Subcutaneous abdominal adipose tissue (tissue), 5 donors: ENCODE measurements at regions not wholly inside any gene's neighbourhood (a gene's known extent, or its start where the extent isn't known, plus 50 kb on each side); places are given as distances from the start of the nearest gene placed in this dataset.

Source experiments
- H3K27ac ChIP-seq: one replicate; pipeline ENCODE4 v1.7.0; 2013; ENCODE audit warnings: low read depth, mild to moderate bottlenecking, inconsistent platforms, low read length, moderate library complexity
- H3K27me3 ChIP-seq, 5 donors: one replicate each; pipeline ENCODE4 v1.7.0; 2013; ENCODE audit warnings: low read length in 5 of 5, inconsistent platforms in 1 of 5; ENCODE audit not compliant: control insufficient read depth in 5 of 5, insufficient read depth in 4 of 5
- H3K36me3 ChIP-seq, 5 donors: one replicate each; pipeline ENCODE4 v1.7.0; 2013; ENCODE audit warnings: low read length in 5 of 5; ENCODE audit not compliant: control insufficient read depth in 5 of 5, insufficient read depth in 5 of 5
- H3K4me1 ChIP-seq, 5 donors: one replicate each; pipeline ENCODE4 v1.7.0; 2013; ENCODE audit warnings: low read length in 5 of 5, mild to moderate bottlenecking in 3 of 5, moderate library complexity in 1 of 5; ENCODE audit not compliant: control insufficient read depth in 5 of 5, insufficient read depth in 5 of 5
- H3K4me3 ChIP-seq, 5 donors: one replicate each; pipeline ENCODE4 v1.7.0; 2013; ENCODE audit warnings: low read length in 5 of 5, low read depth in 1 of 5
- H3K9ac ChIP-seq, 5 donors: one replicate each; pipeline ENCODE4 v1.7.0; 2013; ENCODE audit warnings: low read length in 5 of 5, mild to moderate bottlenecking in 4 of 5, moderate library complexity in 3 of 5
- H3K9me3 ChIP-seq, 5 donors: one replicate each; pipeline ENCODE4 v1.7.0; 2013; ENCODE audit warnings: low read length in 5 of 5; ENCODE audit not compliant: control insufficient read depth in 5 of 5
- donor health status: healthy.
- donor health status: healthy.
- donor health status: healthy.
- donor health status: healthy.
- donor health status: healthy.

- Histone ChIP-seq H3K9ac (no peak overlapping the region), H3K4me3 (no peak overlapping the region), H3K9me3 (no peaks in the 10 kb centered on the region), H3K4me1 (no peaks in the 10 kb centered on the region), H3K27ac (no peak overlapping the region), H3K27me3 (no peaks in the 10 kb centered on the region), H3K36me3 (no peaks in the 10 kb centered on the region)
Observed at GRCh38 chr2:84292545-84292944, 166.5 kb downstream of the SUCLG1 start.

GRCh38 chr2:84290537-84290936 lies 168.5 kb downstream of the SUCLG1 start:
- Histone ChIP-seq H3K9ac (no peak overlapping the region), H3K27ac (no peak overlapping the region), H3K4me1 (no peaks in the 10 kb centered on the region), H3K27me3 (no peaks in the 10 kb centered on the region), H3K9me3 (no peaks in the 10 kb centered on the region), H3K4me3 (no peak overlapping the region), H3K36me3 (no peaks in the 10 kb centered on the region)

GRCh38 chr2:84288293-84288692 lies 170.8 kb downstream of the SUCLG1 start:
- Histone ChIP-seq H3K4me3 (no peak overlapping the region), H3K9me3 (no peaks in the 10 kb centered on the region), H3K27me3 (no peaks in the 10 kb centered on the region), H3K9ac (no peak overlapping the region), H3K27ac (no peak overlapping the region), H3K36me3 (no peaks in the 10 kb centered on the region), H3K4me1 (no peaks in the 10 kb centered on the region)

- Histone ChIP-seq H3K27ac (no peak overlapping the region), H3K27me3 (no peaks in the 10 kb centered on the region), H3K9ac (no peak overlapping the region), H3K4me1 (no peaks in the 10 kb centered on the region), H3K36me3 (no peaks in the 10 kb centered on the region), H3K4me3 (no peak overlapping the region), H3K9me3 (no peaks in the 10 kb centered on the region)
Observed at GRCh38 chr2:84286878-84287277, 172.2 kb downstream of the SUCLG1 start.

GRCh38 chr2:84285056-84285747 lies 173.9 kb downstream of the SUCLG1 start:
- Histone ChIP-seq H3K36me3 (no peaks in the 10 kb centered on the region), H3K9me3 (no peaks in the 10 kb centered on the region), H3K27ac (no peak overlapping the region), H3K27me3 (no peaks in the 10 kb centered on the region), H3K9ac (no peak overlapping the region), H3K4me1 (no peaks in the 10 kb centered on the region), H3K4me3 (no peak overlapping the region)

GRCh38 chr2:84283506-84283905 lies 175.6 kb downstream of the SUCLG1 start:
- no peak overlapping the region for H3K4me3 ChIP-seq

GRCh38 chr2:84281510-84281909 lies 177.6 kb downstream of the SUCLG1 start:
- Histone ChIP-seq H3K9me3 (no peaks in the 10 kb centered on the region), H3K9ac (no peak overlapping the region), H3K4me3 (no peak overlapping the region), H3K4me1 (no peaks in the 10 kb centered on the region), H3K27me3 (peaks cover 0 to 8% (median 0%) of the 10 kb centered on the region in 5 donors), H3K36me3 (no peaks in the 10 kb centered on the region), H3K27ac (no peak overlapping the region)

More at GRCh38 chr2:84283506-84283905, 175.6 kb downstream of the SUCLG1 start:
- H3K36me3 ChIP-seq, result no peaks in the 10 kb centered on the region
- H3K9me3 ChIP-seq, result no peaks in the 10 kb centered on the region
- H3K4me1 ChIP-seq, result no peaks in the 10 kb centered on the region
- no peak overlapping the region for H3K9ac ChIP-seq
- no peak overlapping the region for H3K27ac ChIP-seq
- H3K27me3 ChIP-seq, result peaks cover 0 to 2% (median 0%) of the 10 kb centered on the region in 5 donors

GRCh38 chr2:84280873-84281272 lies 178.2 kb downstream of the SUCLG1 start:
- no peaks in the 10 kb centered on the region for H3K4me1 ChIP-seq
- no peak overlapping the region for H3K4me3 ChIP-seq
- peaks cover 0 to 8% (median 0%) of the 10 kb centered on the region in 5 donors for H3K27me3 ChIP-seq
- H3K9ac ChIP-seq, result no peak overlapping the region
- H3K9me3 ChIP-seq, result no peaks in the 10 kb centered on the region
- H3K36me3 ChIP-seq, result no peaks in the 10 kb centered on the region
- no peak overlapping the region for H3K27ac ChIP-seq

- H3K4me1 ChIP-seq, result no peaks in the 10 kb centered on the region
- H3K4me3 ChIP-seq, result no peak overlapping the region
- no peaks in the 10 kb centered on the region for H3K9me3 ChIP-seq
- no peaks in the 10 kb centered on the region for H3K36me3 ChIP-seq
- no peak overlapping the region for H3K27ac ChIP-seq
- H3K27me3 ChIP-seq, result peaks cover 0 to 12% (median 0%) of the 10 kb centered on the region in 5 donors
- H3K9ac ChIP-seq, result no peak overlapping the region
Observed at GRCh38 chr2:84278386-84278785, 180.7 kb downstream of the SUCLG1 start.

- Histone ChIP-seq H3K9me3 (no peaks in the 10 kb centered on the region), H3K27me3 (peaks cover 0 to 14% (median 0%) of the 10 kb centered on the region in 5 donors), H3K4me1 (no peaks in the 10 kb centered on the region), H3K9ac (no peak overlapping the region), H3K36me3 (no peaks in the 10 kb centered on the region), H3K4me3 (no peak overlapping the region), H3K27ac (no peak overlapping the region)
Observed at GRCh38 chr2:84276590-84277255, 182.4 kb downstream of the SUCLG1 start.
